AG09319 (cell line): ENCODE measurements at regions not wholly inside any gene's neighbourhood (a gene's known extent, or its start where the extent isn't known, plus 50 kb on each side); places are given as distances from the start of the nearest gene placed in this dataset.

Experiments
- DNase-seq: peaks from one replicate; pipeline ENCODE4 v3.0.0-alpha.2; 2010; ENCODE audit warnings: low read depth; ENCODE audit errors: extremely low read depth
- CTCF ChIP-seq: IDR thresholded peaks from 2 replicates; pipeline ENCODE4 v1.5.1; 2011; ENCODE audit warnings: low read depth, mild to moderate bottlenecking, inconsistent platforms, low read length, moderate library complexity

- TF ChIP-seq CTCF = no peak
- no peak for DNase-seq
These were observed 143.2 kb downstream of the POU4F1 start for GRCh38 chr13:78460176-78460575.

- no peak for TF ChIP-seq CTCF
- DNase-seq = no peak
These were observed 159.5 kb downstream of the POU4F1 start for GRCh38 chr13:78443839-78444238.

GRCh38 chr13:78437781-78438180 is 165.6 kb downstream of the POU4F1 start:
- no peak for TF ChIP-seq CTCF
- DNase-seq = no peak

- no peak for TF ChIP-seq CTCF
- DNase-seq = no peak
These were observed 167.0 kb downstream of the POU4F1 start for GRCh38 chr13:78436311-78436710.

DNA sequence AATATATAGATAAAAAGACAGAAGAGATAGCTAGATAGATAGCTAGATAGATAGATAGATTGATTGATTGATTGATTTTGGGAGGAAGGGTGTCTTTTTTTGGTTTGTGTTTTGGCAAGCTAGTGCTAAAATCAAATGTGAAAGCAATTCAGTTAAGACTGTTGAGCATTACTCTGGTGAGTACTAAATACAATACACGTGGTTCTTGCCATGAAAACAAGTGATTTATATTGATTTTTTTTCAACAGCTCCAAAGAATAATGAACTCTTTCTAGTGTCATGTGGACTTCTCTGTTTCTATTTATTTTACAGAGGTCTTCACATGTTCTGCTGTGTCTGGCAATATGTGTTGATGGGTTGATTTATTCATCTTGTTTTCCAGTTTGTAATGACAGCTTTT is 172.0 kb downstream of the POU4F1 start:
- no peak for TF ChIP-seq CTCF
- no peak for DNase-seq

DNA sequence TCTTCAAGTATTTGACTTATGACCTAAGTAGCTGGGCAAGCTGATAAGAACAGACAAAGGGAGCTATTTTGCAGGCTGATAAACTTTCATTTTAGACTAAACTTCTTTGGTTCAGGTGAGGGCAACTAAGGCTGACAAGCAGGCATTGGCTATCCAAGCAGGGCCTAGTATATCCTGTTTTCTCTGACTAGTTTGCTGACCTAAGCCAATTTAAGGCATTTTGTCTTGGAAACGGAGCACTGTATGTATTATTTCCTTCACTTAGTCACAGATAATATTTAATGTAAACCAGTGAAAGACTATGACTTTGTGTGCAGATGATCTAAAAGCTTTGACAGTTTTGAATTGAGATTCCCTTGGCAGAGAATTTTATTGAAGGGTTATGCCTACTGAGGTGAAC is 172.5 kb downstream of the POU4F1 start:
- no peak for DNase-seq
- no peak for TF ChIP-seq CTCF

- DNase-seq = no peak
- TF ChIP-seq CTCF = no peak
These were observed 173.1 kb downstream of the POU4F1 start for GRCh38 chr13:78430166-78430791.
